Hepatocyte (in vitro differentiated cells): ENCODE measurements at regions not wholly inside any gene's neighbourhood (a gene's known extent, or its start where the extent isn't known, plus 50 kb on each side); places are given as distances from the start of the nearest gene placed in this dataset.

Experiments
- DNase-seq: peaks from one replicate; pipeline ENCODE4 v3.0.0-alpha.2; 2016; ENCODE audit warnings: low spot score
- H2AFZ ChIP-seq: fragments of 200-600 bp; sonication (generic); 2 replicates; pipeline ENCODE4 v1.6.0; 2016; ENCODE audit warnings: antibody characterized with exemption, mild to moderate bottlenecking
- H3K27ac ChIP-seq: fragments of 200-600 bp; sonication (generic); 2 replicates; pipeline ENCODE4 v1.5.1; 2016; ENCODE audit warnings: mild to moderate bottlenecking
- H3K27me3 ChIP-seq: fragments of 200-600 bp; sonication (generic); 2 replicates; pipeline ENCODE4 v1.6.1; 2016
- H3K36me3 ChIP-seq: fragments of 200-600 bp; sonication (generic); replicated peaks from 2 replicates; pipeline ENCODE4 v1.5.1; 2016; ENCODE audit warnings: low read depth; ENCODE audit not compliant: insufficient read depth
- H3K4me1 ChIP-seq: fragments of 200-600 bp; sonication (generic); 2 replicates; pipeline ENCODE4 v1.5.1; 2016; ENCODE audit warnings: mild to moderate bottlenecking, moderate library complexity; ENCODE audit not compliant: insufficient read depth
- H3K4me2 ChIP-seq: fragments of 200-600 bp; sonication (generic); 2 replicates; pipeline ENCODE4 v1.6.0; 2016
- H3K4me3 ChIP-seq: fragments of 200-600 bp; sonication (generic); 2 replicates; pipeline ENCODE4 v1.5.1; 2016; ENCODE audit warnings: mild to moderate bottlenecking
- H3K79me2 ChIP-seq: fragments of 200-600 bp; sonication (generic); 2 replicates; pipeline ENCODE4 v1.6.0; 2017; ENCODE audit warnings: mild to moderate bottlenecking
- H3K9me2 ChIP-seq: fragments of 200-600 bp; sonication (generic); replicated peaks from 2 replicates; pipeline ENCODE4 v1.6.0; 2017; ENCODE audit warnings: mild to moderate bottlenecking; ENCODE audit not compliant: insufficient read depth
- H3K9me3 ChIP-seq: fragments of 200-600 bp; sonication (generic); 2 replicates; pipeline ENCODE4 v1.5.1; 2016; ENCODE audit warnings: low read depth, mild to moderate bottlenecking
- H4K20me1 ChIP-seq: fragments of 200-600 bp; sonication (generic); 2 replicates; pipeline ENCODE4 v1.6.0; 2016; ENCODE audit warnings: mild to moderate bottlenecking; ENCODE audit not compliant: insufficient read depth, poor library complexity, severe bottlenecking
- CTCF ChIP-seq: fragments of 200-600 bp; sonication (generic); IDR thresholded peaks from 2 replicates; pipeline ENCODE4 v1.5.1; 2016; ENCODE audit warnings: antibody characterized with exemption, mild to moderate bottlenecking; ENCODE audit not compliant: poor library complexity
- EZH2 ChIP-seq: fragments of 200-600 bp; sonication (generic); IDR thresholded peaks from 2 replicates; pipeline ENCODE4 v1.6.1; 2016; ENCODE audit warnings: antibody characterized with exemption, mild to moderate bottlenecking, borderline replicate concordance
- EZH2phosphoT487 ChIP-seq: fragments of 200-600 bp; sonication (generic); IDR thresholded peaks from one replicate; pipeline ENCODE4 v1.6.1; 2018; ENCODE audit warnings: antibody characterized with exemption, mild to moderate bottlenecking, low read depth, moderate library complexity; ENCODE audit not compliant: unreplicated experiment, severe bottlenecking
- WGBS: methylation state at CpG from one replicate; pipeline ENCODE4 v1.1.6; 2016; ENCODE audit warnings: low lambda C conversion rate; ENCODE audit errors: missing lambda C conversion rate; 5-methylcytosine and 5-hydroxymethylcytosine counted together

- no peak for TF ChIP-seq EZH2
- no peak for TF ChIP-seq CTCF
- TF ChIP-seq EZH2phosphoT487 = no peak
Observed at GRCh38 chr14:35231207-35231760, 60.9 kb upstream of the PSMA6 start.

GRCh38 chr14:35234012-35234805 lies 58.0 kb upstream of the PSMA6 start:
- Histone ChIP-seq H3K27me3 (no peaks in the 10 kb centered on the region), H3K79me2 (no peaks in the 10 kb centered on the region), H3K9me2 (no peaks in the 10 kb centered on the region), H3K27ac (no peak overlapping the region), H3K9me3 (no peaks in the 10 kb centered on the region), H3K4me3 (no peak overlapping the region), H4K20me1 (no peaks in the 10 kb centered on the region), H2AFZ (no peak overlapping the region), H3K4me2 (no peak overlapping the region), H3K4me1 (no peaks in the 10 kb centered on the region), H3K36me3 (no peaks in the 10 kb centered on the region)
- TF ChIP-seq CTCF (no peak), EZH2phosphoT487 (no peak), EZH2 (no peak)
- WGBS = 66% methylated on average over 6 of the region's 6 CpGs
- DNase-seq = no peak

More at GRCh38 chr14:35231207-35231760, 60.9 kb upstream of the PSMA6 start:
- Histone ChIP-seq H3K4me1 (no peaks in the 10 kb centered on the region), H3K79me2 (no peaks in the 10 kb centered on the region), H3K9me2 (no peaks in the 10 kb centered on the region), H3K36me3 (no peaks in the 10 kb centered on the region), H3K27me3 (no peaks in the 10 kb centered on the region), H3K9me3 (no peaks in the 10 kb centered on the region), H3K4me3 (no peak overlapping the region), H4K20me1 (no peaks in the 10 kb centered on the region), H3K4me2 (no peak overlapping the region), H2AFZ (no peak overlapping the region), H3K27ac (no peak overlapping the region)
- WGBS = 41% methylated on average over 2 of the region's 2 CpGs
- no peak for DNase-seq

GRCh38 chr14:35235840-35236239 lies 56.3 kb upstream of the PSMA6 start:
- no peak overlapping the region for H3K4me2 ChIP-seq
- H2AFZ ChIP-seq = no peak overlapping the region
- H3K79me2 ChIP-seq = no peaks in the 10 kb centered on the region
- no peaks in the 10 kb centered on the region for H3K9me3 ChIP-seq
- no peaks in the 10 kb centered on the region for H3K36me3 ChIP-seq
- no peaks in the 10 kb centered on the region for H3K27me3 ChIP-seq
- no peak for TF ChIP-seq CTCF
- no peak for TF ChIP-seq EZH2phosphoT487
- TF ChIP-seq EZH2 = no peak
- H4K20me1 ChIP-seq = no peaks in the 10 kb centered on the region
- no peaks in the 10 kb centered on the region for H3K4me1 ChIP-seq
- no peak overlapping the region for H3K4me3 ChIP-seq
- H3K9me2 ChIP-seq = no peaks in the 10 kb centered on the region
- no peak overlapping the region for H3K27ac ChIP-seq
- no peak for DNase-seq
- 97% methylated on average over 3 of the region's 3 CpGs for WGBS
